ENCODE measurements at regions not wholly inside any gene's neighbourhood (a gene's known extent, or its start where the extent isn't known, plus 50 kb on each side); places are given as distances from the start of the nearest gene placed in this dataset.

DNA sequence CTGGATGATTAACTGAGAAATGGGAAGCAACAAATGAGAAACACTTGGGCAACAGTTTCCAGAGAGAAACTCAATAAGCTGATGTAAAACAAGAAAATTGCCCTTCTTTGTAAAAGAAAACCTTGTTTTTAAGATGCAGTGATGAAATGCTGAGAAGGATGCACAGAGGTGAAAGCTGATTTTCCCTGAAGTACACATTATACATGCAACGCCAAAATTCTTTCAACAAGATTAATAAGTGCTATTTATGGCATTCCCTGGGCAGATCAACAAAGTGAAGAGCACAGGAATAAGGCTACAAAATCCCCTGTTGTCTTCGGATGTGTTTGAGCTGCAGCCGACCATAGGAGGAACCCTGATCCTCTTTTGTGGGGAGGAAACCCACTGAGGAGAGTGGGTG lies 208.0 kb upstream of the ANKH start:
- TF ChIP-seq POLR2AphosphoS5 (IDR thresholded peaks at IDR 0.05) = no peak
- TF ChIP-seq, protein P1, sequence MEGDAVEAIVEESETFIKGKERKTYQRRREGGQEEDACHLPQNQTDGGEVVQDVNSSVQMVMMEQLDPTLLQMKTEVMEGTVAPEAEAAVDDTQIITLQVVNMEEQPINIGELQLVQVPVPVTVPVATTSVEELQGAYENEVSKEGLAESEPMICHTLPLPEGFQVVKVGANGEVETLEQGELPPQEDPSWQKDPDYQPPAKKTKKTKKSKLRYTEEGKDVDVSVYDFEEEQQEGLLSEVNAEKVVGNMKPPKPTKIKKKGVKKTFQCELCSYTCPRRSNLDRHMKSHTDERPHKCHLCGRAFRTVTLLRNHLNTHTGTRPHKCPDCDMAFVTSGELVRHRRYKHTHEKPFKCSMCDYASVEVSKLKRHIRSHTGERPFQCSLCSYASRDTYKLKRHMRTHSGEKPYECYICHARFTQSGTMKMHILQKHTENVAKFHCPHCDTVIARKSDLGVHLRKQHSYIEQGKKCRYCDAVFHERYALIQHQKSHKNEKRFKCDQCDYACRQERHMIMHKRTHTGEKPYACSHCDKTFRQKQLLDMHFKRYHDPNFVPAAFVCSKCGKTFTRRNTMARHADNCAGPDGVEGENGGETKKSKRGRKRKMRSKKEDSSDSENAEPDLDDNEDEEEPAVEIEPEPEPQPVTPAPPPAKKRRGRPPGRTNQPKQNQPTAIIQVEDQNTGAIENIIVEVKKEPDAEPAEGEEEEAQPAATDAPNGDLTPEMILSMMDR (IDR thresholded peaks at IDR 0.05 in 8 of 11, conservative IDR thresholded peaks at IDR 0.05 in 3 of 11) = no peak

All from spleen (tissue), 7 donors.